Peyer's patch (tissue), 4 donors: ENCODE measurements at regions not wholly inside any gene's neighbourhood (a gene's known extent, or its start where the extent isn't known, plus 50 kb on each side); places are given as distances from the start of the nearest gene placed in this dataset.

ENCODE experiments used
- DNase-seq, 3 donors: peaks; one replicate each; pipeline ENCODE4 v3.0.0-alpha.2; 2017 to 2019
- H3K27ac ChIP-seq, 4 donors: fragments of 200-600 bp; sonication (generic); one replicate each; pipeline ENCODE4 v1.5.1; 2016 to 2019
- H3K27me3 ChIP-seq, 2 donors: fragments of 200-600 bp; sonication (generic); one replicate each; pipeline ENCODE4 v1.5.1; 2019
- H3K36me3 ChIP-seq, 3 donors: fragments of 200-600 bp; sonication (generic); one replicate each; pipeline ENCODE4 v1.5.1; 2016 to 2019
- H3K4me1 ChIP-seq, 4 donors: fragments of 200-600 bp; sonication (generic); one replicate each; pipeline ENCODE4 v1.5.1; 2016 to 2019
- H3K4me3 ChIP-seq, 4 donors: fragments of 200-600 bp; sonication (generic); 1 replicate in 3 of 4; 2 replicates in 1 of 4; pipeline ENCODE4 v1.5.1; 2016 to 2019; ENCODE audit warnings: mild to moderate bottlenecking in 1 of 4
- H3K9me3 ChIP-seq, 4 donors: fragments of 200-600 bp; sonication (generic); one replicate each; pipeline ENCODE4 v1.5.1; 2016 to 2019; ENCODE audit warnings: mild to moderate bottlenecking in 1 of 4
- POLR2A ChIP-seq, 2 donors: fragments of 450-650 bp; IDR thresholded peaks; one replicate each; pipeline ENCODE4 v1.5.1; 2017; ENCODE audit warnings: antibody characterized with exemption in 2 of 2, mild to moderate bottlenecking in 2 of 2, moderate library complexity in 2 of 2
- TF ChIP-seq, protein P1 (sequence below), 6 experiments: fragments of 450-650 bp in 4 of 6; fragments of 200-600 bp in 2 of 6; sonication (generic) in 1 of 6; IDR thresholded peaks; one replicate each; pipeline ENCODE4 v1.5.1; 2017 to 2019; ENCODE audit warnings: antibody characterized with exemption in 6 of 6, mild to moderate bottlenecking in 3 of 6, moderate library complexity in 1 of 6

DNA sequence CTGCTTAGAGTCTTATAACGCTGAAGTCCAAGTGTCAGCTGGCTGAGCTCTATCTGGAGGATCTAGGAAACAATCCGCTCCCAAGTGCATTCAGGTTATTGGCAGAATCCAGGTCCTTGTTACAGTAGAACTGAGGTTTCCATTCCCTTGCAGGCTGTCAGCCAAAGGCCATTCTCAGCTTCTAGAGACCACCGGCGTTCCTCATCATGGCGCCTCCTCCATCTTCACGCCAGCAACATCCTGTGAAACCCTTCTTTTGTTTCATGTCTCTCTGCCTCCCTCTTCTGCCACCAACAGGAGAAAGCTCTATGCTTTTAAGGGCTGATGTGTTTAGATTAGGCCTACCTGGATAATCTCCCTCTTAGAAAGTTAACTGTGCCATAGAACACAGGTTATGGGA lies 133.0 kb upstream of the RASSF8 start:
- H3K4me3 ChIP-seq = no peak overlapping the region
- H3K36me3 ChIP-seq = no peaks in the 10 kb centered on the region
- H3K27me3 ChIP-seq = no peaks in the 10 kb centered on the region
- no peak for DNase-seq
- no peaks in the 10 kb centered on the region for H3K4me1 ChIP-seq
- TF ChIP-seq POLR2A (IDR thresholded peaks at IDR 0.05) = no peak
- TF ChIP-seq, protein P1, sequence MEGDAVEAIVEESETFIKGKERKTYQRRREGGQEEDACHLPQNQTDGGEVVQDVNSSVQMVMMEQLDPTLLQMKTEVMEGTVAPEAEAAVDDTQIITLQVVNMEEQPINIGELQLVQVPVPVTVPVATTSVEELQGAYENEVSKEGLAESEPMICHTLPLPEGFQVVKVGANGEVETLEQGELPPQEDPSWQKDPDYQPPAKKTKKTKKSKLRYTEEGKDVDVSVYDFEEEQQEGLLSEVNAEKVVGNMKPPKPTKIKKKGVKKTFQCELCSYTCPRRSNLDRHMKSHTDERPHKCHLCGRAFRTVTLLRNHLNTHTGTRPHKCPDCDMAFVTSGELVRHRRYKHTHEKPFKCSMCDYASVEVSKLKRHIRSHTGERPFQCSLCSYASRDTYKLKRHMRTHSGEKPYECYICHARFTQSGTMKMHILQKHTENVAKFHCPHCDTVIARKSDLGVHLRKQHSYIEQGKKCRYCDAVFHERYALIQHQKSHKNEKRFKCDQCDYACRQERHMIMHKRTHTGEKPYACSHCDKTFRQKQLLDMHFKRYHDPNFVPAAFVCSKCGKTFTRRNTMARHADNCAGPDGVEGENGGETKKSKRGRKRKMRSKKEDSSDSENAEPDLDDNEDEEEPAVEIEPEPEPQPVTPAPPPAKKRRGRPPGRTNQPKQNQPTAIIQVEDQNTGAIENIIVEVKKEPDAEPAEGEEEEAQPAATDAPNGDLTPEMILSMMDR (IDR thresholded peaks at IDR 0.05) = no peak
- H3K9me3 ChIP-seq = no peaks in the 10 kb centered on the region
- no peak overlapping the region for H3K27ac ChIP-seq

DNA sequence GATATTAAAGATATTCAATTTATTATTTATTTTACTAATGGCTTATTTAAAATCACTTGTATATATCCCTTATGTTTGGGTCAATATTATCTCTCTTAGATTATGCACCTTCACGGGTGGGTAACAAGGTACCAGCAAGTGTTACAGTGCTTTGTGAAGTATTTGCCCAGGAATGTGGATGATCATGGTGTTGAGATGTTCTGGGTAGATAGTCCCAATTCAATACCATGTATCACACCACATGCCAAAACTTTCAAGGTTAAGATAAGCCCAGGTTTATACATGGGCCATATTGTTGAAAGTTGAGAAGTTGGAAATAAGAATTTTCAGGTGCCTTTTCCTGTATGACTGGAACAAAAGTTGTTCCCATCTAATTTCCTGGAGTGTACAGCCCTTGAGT lies 131.3 kb upstream of the RASSF8 start:
- DNase-seq = no peak
- Histone ChIP-seq H3K36me3 (no peaks in the 10 kb centered on the region), H3K27ac (no peak overlapping the region)

DNA sequence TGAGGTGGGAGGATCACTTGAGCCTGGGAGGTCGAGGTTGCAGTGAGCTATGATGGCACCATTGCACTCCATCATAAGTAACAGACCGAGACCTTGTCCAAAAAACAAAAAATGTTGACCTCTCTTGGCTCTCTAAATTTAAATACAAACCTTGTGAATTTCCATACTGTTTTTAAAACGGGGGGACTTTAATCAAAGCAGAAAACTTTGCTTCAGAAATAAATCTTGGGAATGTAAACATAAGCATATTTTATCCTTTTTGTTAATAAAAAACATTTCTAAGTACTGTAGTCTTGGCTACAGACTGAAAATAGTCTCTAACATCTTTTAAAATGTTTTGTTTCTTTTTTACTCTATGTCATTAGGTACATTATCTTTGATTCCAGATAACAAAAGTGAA lies 130.7 kb upstream of the RASSF8 start:
- no peak for TF ChIP-seq POLR2A (IDR thresholded peaks at IDR 0.05)
- TF ChIP-seq, protein P1 (IDR thresholded peaks at IDR 0.05) = no peak
- no peak overlapping the region for H3K4me3 ChIP-seq
- no peaks in the 10 kb centered on the region for H3K9me3 ChIP-seq
- H3K27me3 ChIP-seq = no peaks in the 10 kb centered on the region
- no peaks in the 10 kb centered on the region for H3K36me3 ChIP-seq
- no peaks in the 10 kb centered on the region for H3K4me1 ChIP-seq
- H3K27ac ChIP-seq = peak overlapping the region in 1 of 4 donors; percentile 34
- DNase-seq = no peak

More for the DNA sequence above, 131.3 kb upstream of the RASSF8 start:
- TF ChIP-seq POLR2A (IDR thresholded peaks at IDR 0.05) = no peak
- TF ChIP-seq, protein P1 (IDR thresholded peaks at IDR 0.05) = no peak
- Histone ChIP-seq H3K4me3 (no peak overlapping the region), H3K27me3 (no peaks in the 10 kb centered on the region), H3K4me1 (no peaks in the 10 kb centered on the region), H3K9me3 (no peaks in the 10 kb centered on the region)

DNA sequence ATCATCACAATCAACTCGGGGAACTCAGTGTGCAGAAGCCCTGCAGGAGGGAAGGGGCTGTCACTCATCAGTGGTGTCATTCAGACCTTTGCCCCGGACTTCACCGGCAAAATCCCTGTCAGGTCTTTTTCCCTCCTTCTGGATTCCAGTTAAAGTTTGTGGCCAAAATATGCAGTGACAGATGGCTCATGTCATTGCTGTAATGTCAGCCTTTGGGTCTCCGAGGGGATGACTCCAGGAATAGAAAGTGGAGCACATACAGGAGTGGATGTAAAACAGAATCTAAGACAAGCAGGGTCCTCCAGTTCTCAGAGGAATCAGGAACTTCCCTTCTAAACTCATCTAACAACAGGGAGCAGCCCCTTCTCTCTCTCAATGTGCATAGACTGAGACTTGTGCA lies 130.3 kb upstream of the RASSF8 start:
- Histone ChIP-seq H3K4me3 (no peak overlapping the region), H3K36me3 (no peaks in the 10 kb centered on the region), H3K27me3 (no peaks in the 10 kb centered on the region), H3K4me1 (no peaks in the 10 kb centered on the region), H3K27ac (peak overlapping the region in 1 of 4 donors; percentile 34), H3K9me3 (no peaks in the 10 kb centered on the region)
- DNase-seq = no peak
- TF ChIP-seq POLR2A (IDR thresholded peaks at IDR 0.05) = no peak
- TF ChIP-seq, protein P1 (IDR thresholded peaks at IDR 0.05) = no peak

DNA sequence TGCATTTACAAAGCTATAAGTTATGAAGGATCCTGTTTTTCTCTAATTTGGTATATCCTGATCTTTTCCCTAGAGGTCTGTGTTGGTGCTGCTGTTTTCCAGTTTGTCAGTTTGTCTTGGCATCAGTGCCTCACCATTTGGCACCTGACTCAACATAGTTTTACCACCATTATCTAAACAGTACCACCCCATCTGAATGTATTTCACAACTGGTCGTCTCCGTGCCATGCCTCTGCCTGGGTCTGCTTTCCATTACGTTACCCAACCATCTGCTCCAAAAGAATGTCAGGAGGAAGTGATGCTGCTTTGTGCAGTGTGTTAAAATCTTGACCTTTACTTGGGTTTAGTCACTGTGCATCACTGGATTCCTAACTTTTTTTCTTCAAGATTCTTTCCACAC lies 129.3 kb upstream of the RASSF8 start:
- TF ChIP-seq, protein P1 (IDR thresholded peaks at IDR 0.05) = no peak
- TF ChIP-seq POLR2A (IDR thresholded peaks at IDR 0.05) = no peak
- no peaks in the 10 kb centered on the region for H3K36me3 ChIP-seq
- H3K27ac ChIP-seq = peak overlapping the region in 1 of 4 donors; percentile 43
- H3K27me3 ChIP-seq = no peaks in the 10 kb centered on the region
- no peaks in the 10 kb centered on the region for H3K4me1 ChIP-seq
- no peaks in the 10 kb centered on the region for H3K9me3 ChIP-seq
- H3K4me3 ChIP-seq = no peak overlapping the region
- DNase-seq = no peak

- Histone ChIP-seq H3K4me1 (no peaks in the 10 kb centered on the region), H3K36me3 (no peaks in the 10 kb centered on the region), H3K27me3 (no peaks in the 10 kb centered on the region), H3K9me3 (no peaks in the 10 kb centered on the region), H3K27ac (no peak overlapping the region), H3K4me3 (no peak overlapping the region)
- no peak for DNase-seq
- TF ChIP-seq, protein P1 (IDR thresholded peaks at IDR 0.05) = no peak
- TF ChIP-seq POLR2A (IDR thresholded peaks at IDR 0.05) = no peak
Observed at GRCh38 chr12:25830456-25830855, 128.0 kb upstream of the RASSF8 start.
